KMS-11 (cell line): ENCODE measurements at regions not wholly inside any gene's neighbourhood (a gene's known extent, or its start where the extent isn't known, plus 50 kb on each side); places are given as distances from the start of the nearest gene placed in this dataset.
"Not testable (repeated sequence)": the region's sequence is repeated elsewhere in the genome, so short reads cannot be mapped to it uniquely, and the experiment has no call there.

Source experiments
- H2AFZ ChIP-seq: fragments of 200-600 bp; sonication (generic); 2 replicates; pipeline ENCODE4 v1.6.1; 2016; ENCODE audit warnings: antibody characterized with exemption, mixed run types, low read depth
- H3K27ac ChIP-seq: fragments of 200-600 bp; sonication (generic); 2 replicates; pipeline ENCODE4 v1.6.1; 2016; ENCODE audit warnings: mild to moderate bottlenecking, mixed run types
- H3K27me3 ChIP-seq: fragments of 200-600 bp; sonication (generic); 2 replicates; pipeline ENCODE4 v1.6.1; 2017; ENCODE audit warnings: mild to moderate bottlenecking, low read depth, mixed run types, moderate library complexity; ENCODE audit not compliant: insufficient read depth
- H3K36me3 ChIP-seq: fragments of 200-600 bp; sonication (generic); 2 replicates; pipeline ENCODE4 v1.6.1; 2017; ENCODE audit warnings: mild to moderate bottlenecking, mixed run types; ENCODE audit not compliant: insufficient read depth
- H3K4me1 ChIP-seq: fragments of 200-600 bp; sonication (generic); 2 replicates; pipeline ENCODE4 v1.6.1; 2016; ENCODE audit warnings: mild to moderate bottlenecking, low read depth, mixed run types; ENCODE audit not compliant: poor library complexity, severe bottlenecking
- H3K4me2 ChIP-seq: fragments of 200-600 bp; sonication (generic); 2 replicates; pipeline ENCODE4 v1.7.0; 2016; ENCODE audit warnings: mild to moderate bottlenecking, mixed run types
- H3K4me3 ChIP-seq: fragments of 200-600 bp; sonication (generic); IDR thresholded peaks from 2 replicates; pipeline ENCODE4 v1.6.1; 2017; ENCODE audit warnings: low read depth, low read length, mixed read lengths; ENCODE audit not compliant: insufficient read depth
- H3K79me2 ChIP-seq: fragments of 200-600 bp; sonication (generic); 2 replicates; pipeline ENCODE4 v1.6.1; 2016; ENCODE audit warnings: low read depth, mixed run types; ENCODE audit not compliant: insufficient read depth
- H3K9ac ChIP-seq: fragments of 200-600 bp; sonication (generic); 2 replicates; pipeline ENCODE4 v1.6.1; 2016; ENCODE audit warnings: mild to moderate bottlenecking, mixed run types
- H4K20me1 ChIP-seq: fragments of 200-600 bp; sonication (generic); 2 replicates; pipeline ENCODE4 v1.6.1; 2016; ENCODE audit warnings: mild to moderate bottlenecking, mixed run types; ENCODE audit not compliant: insufficient read depth
- CTCF ChIP-seq: fragments of 200-600 bp; sonication (generic); conservative IDR thresholded peaks from 2 replicates; pipeline ENCODE4 v1.6.1; 2017; ENCODE audit warnings: low read depth, mild to moderate bottlenecking, antibody characterized with exemption, low read length, moderate library complexity, mixed read lengths

GRCh38 chr7:10476642-10477041 is 497.0 kb upstream of the PHF14 start:
- no peaks in the 10 kb centered on the region for H3K36me3 ChIP-seq
- no peaks in the 10 kb centered on the region for H3K4me1 ChIP-seq
- H2AFZ ChIP-seq: no peak overlapping the region
- TF ChIP-seq CTCF: no peak
- no peak overlapping the region for H3K9ac ChIP-seq
- no peak overlapping the region for H3K4me3 ChIP-seq
- H4K20me1 ChIP-seq: no peaks in the 10 kb centered on the region
- no peak overlapping the region for H3K27ac ChIP-seq
- no peaks in the 10 kb centered on the region for H3K79me2 ChIP-seq
- H3K27me3 ChIP-seq: no peaks in the 10 kb centered on the region
- no peak overlapping the region for H3K4me2 ChIP-seq

GRCh38 chr7:10483671-10484070 is 490.0 kb upstream of the PHF14 start:
- no peak overlapping the region for H3K4me2 ChIP-seq
- no peaks in the 10 kb centered on the region for H3K27me3 ChIP-seq
- H4K20me1 ChIP-seq: no peaks in the 10 kb centered on the region
- H3K79me2 ChIP-seq: no peaks in the 10 kb centered on the region
- H3K36me3 ChIP-seq: no peaks in the 10 kb centered on the region
- H3K27ac ChIP-seq: no peak overlapping the region
- no peak for TF ChIP-seq CTCF
- no peak overlapping the region for H3K9ac ChIP-seq
- no peaks in the 10 kb centered on the region for H3K4me1 ChIP-seq
- H2AFZ ChIP-seq: no peak overlapping the region
- H3K4me3 ChIP-seq: no peak overlapping the region

GRCh38 chr7:10484767-10485166 is 488.9 kb upstream of the PHF14 start:
- H3K27me3 ChIP-seq: no peaks in the 10 kb centered on the region
- H3K4me2 ChIP-seq: no peak overlapping the region
- no peak overlapping the region for H3K27ac ChIP-seq
- TF ChIP-seq CTCF: no peak
- H3K4me3 ChIP-seq: no peak overlapping the region
- H2AFZ ChIP-seq: no peak overlapping the region
- no peaks in the 10 kb centered on the region for H3K4me1 ChIP-seq
- H3K9ac ChIP-seq: no peak overlapping the region
- H3K79me2 ChIP-seq: no peaks in the 10 kb centered on the region
- no peaks in the 10 kb centered on the region for H4K20me1 ChIP-seq
- H3K36me3 ChIP-seq: no peaks in the 10 kb centered on the region

GRCh38 chr7:10501206-10501884 is 472.3 kb upstream of the PHF14 start:
- not testable (repeated sequence) for H3K4me3 ChIP-seq, H4K20me1 ChIP-seq, H3K36me3 ChIP-seq, H3K27ac ChIP-seq, H3K9ac ChIP-seq, H3K27me3 ChIP-seq, H3K4me1 ChIP-seq, H3K4me2 ChIP-seq, H3K79me2 ChIP-seq, H2AFZ ChIP-seq

- H4K20me1 ChIP-seq: no peaks in the 10 kb centered on the region
- no peaks in the 10 kb centered on the region for H3K4me1 ChIP-seq
These were observed 466.6 kb upstream of the PHF14 start for GRCh38 chr7:10507032-10507431.

More at GRCh38 chr7:10507032-10507431, 466.6 kb upstream of the PHF14 start:
- no peak overlapping the region for H3K9ac ChIP-seq
- no peak overlapping the region for H3K4me2 ChIP-seq
- no peaks in the 10 kb centered on the region for H3K36me3 ChIP-seq
- no peak overlapping the region for H2AFZ ChIP-seq
- no peak overlapping the region for H3K27ac ChIP-seq
- no peak for TF ChIP-seq CTCF
- H3K27me3 ChIP-seq: no peaks in the 10 kb centered on the region
- no peaks in the 10 kb centered on the region for H3K79me2 ChIP-seq
- H3K4me3 ChIP-seq: no peak overlapping the region
